NB4 (cell line): ENCODE measurements at regions not wholly inside any gene's neighbourhood (a gene's known extent, or its start where the extent isn't known, plus 50 kb on each side); places are given as distances from the start of the nearest gene placed in this dataset.

Experiments used
- CTCF ChIP-seq: IDR thresholded peaks from one replicate; pipeline ENCODE4 v1.5.1; 2012; ENCODE audit warnings: low read depth, low read length
- MAX ChIP-seq: IDR thresholded peaks from 2 replicates; pipeline ENCODE4 v1.6.1; 2011; ENCODE audit warnings: low read depth, low read length
- MYC ChIP-seq: IDR thresholded peaks from 2 replicates; pipeline ENCODE4 v1.6.1; 2011; ENCODE audit warnings: low read depth, low read length
- POLR2A ChIP-seq: IDR thresholded peaks from 2 replicates; pipeline ENCODE4 v1.6.1; 2011; ENCODE audit warnings: mild to moderate bottlenecking; ENCODE audit not compliant: insufficient read length; ENCODE audit errors: extremely low read depth

- TF ChIP-seq CTCF (no peak), POLR2A (no peak), MYC (no peak), MAX (no peak)
These were observed 60.7 kb upstream of the GRIN2A start for GRCh38 chr16:10242916-10243315.
